HG03565 (cell line): ENCODE measurements at regions not wholly inside any gene's neighbourhood (a gene's known extent, or its start where the extent isn't known, plus 50 kb on each side); places are given as distances from the start of the nearest gene placed in this dataset.

Experiments used
- ATAC-seq: cut with Tn5 transposase; IDR thresholded peaks from one replicate; pipeline ENCODE4 v1.9.1; 2021; ENCODE audit warnings: mild to moderate bottlenecking, moderate library complexity; ENCODE audit not compliant: unreplicated experiment

DNA sequence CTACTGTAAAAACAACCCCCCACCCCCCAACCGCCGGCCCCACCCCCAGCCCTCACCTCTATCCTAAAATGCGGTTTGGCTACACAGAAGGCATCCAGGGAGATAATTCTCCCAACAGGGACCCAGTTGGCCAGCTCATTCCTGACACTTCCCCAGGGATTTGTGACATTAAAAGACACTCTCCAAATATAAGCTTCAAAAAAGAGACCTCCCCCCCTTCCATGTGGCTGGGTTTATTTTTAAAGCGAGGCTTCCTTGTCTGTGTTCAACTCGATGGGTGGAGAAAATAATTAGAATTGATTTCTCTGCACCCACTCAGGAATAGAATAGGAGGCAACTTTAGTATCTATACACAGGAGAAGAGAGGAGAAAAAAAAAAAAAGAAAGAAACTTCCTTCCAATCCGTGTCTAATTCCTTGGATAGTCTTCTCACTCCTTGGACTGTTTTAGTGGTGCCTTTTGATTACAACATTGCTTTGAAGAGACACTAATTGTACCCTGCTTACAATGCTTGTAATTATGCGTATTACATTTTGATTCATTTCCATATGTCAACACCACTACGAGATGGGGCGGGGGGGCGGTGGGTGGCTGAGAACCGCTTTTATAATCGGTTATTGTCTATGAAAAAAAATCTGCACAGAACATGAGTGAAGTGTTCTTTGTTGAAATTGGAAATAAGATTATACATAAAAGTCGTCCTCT lies 500.4 kb downstream of the MIAT start:
- ATAC-seq: no peak

DNA sequence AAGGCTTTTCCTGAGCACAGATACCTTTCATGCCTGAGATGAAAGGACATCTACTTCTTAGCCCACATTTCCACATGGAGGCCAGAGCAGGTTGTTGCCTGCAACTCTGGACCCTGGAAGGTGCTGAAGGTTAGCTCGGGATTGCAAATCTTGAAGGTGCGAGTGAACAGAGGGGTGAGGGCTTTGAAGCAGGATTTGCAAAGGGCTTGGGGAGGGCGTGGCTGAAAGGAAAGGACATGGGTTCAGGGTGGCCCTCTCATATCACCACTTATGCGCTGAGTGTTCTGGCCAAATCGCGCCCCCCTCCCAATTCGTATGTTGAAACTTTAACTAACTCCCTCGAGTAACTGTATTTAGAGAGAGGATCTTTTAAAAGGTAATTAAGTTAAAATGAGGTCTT lies 501.6 kb downstream of the MIAT start:
- no peak for ATAC-seq

DNA sequence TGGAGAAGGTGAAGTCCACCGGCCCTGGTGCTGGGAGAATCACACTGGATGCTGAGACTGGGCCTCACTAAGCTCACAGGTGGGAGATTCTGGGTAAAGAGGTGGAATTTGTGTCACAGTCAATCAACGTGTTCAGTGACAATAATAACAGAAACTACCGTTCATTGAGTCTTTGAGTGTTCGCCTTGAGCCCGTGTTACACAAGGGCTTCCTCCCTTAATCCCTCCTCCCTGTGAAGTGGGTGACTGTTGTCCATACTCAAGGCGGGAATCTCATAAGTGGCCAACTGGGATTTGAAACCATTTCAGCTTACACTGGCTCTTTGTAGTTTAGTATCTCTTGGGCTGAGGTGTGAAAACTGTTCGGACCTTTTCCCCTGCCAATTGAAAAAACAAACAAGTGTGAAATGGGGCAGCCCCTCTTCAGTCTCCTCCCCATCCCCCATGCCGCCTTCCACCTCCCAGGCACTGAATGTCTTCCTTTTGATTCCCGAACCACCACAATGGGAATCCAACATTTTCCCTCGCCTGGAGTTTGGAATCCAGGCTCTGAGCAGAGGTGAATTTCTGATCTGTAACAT lies 502.4 kb downstream of the MIAT start:
- ATAC-seq: no peak

DNA sequence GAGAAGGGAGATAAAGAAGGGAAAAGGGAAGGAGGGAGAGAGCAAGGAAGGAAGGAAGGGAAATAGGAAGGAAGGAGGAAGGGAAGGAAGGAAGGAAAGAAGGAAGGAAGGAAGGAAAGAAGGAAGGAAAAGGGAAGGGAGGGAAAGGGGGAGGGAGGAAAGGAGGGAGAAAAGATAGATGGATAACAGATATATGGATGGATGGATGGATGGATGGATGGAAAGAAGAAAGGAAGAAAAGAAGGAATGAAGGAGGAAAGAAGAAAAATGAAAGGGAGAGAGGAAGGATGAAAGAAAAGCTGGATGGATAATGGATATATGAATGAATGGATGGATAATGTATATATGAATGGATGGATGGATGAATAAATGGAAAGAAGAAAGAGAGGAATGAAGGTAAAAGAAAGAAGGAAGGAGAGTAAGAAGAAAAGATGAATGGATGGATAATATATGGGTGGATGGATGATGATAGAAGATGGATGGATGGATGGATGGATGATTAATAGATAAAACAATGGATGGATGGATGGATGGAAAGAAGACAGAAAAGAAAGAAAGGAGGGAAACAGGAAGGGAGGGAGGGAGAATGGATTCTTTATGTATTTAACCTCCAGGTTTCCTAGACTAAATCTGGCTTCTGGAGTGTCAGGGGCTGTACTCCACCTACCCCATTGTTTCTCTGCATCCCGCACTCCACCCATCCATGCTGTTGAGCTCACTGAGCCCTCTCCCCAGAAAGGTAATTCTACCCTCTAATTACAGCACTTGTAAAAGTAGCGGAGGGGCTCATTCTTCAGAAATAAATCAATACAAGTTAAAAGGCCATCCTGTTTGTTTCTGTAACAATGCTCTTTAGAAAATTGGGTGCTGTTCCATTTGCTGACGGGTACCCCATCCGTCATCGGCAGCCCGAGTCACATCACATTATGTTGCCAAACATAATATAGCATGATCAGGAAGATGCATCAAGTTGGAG lies 506.1 kb downstream of the MIAT start:
- no peak for ATAC-seq

DNA sequence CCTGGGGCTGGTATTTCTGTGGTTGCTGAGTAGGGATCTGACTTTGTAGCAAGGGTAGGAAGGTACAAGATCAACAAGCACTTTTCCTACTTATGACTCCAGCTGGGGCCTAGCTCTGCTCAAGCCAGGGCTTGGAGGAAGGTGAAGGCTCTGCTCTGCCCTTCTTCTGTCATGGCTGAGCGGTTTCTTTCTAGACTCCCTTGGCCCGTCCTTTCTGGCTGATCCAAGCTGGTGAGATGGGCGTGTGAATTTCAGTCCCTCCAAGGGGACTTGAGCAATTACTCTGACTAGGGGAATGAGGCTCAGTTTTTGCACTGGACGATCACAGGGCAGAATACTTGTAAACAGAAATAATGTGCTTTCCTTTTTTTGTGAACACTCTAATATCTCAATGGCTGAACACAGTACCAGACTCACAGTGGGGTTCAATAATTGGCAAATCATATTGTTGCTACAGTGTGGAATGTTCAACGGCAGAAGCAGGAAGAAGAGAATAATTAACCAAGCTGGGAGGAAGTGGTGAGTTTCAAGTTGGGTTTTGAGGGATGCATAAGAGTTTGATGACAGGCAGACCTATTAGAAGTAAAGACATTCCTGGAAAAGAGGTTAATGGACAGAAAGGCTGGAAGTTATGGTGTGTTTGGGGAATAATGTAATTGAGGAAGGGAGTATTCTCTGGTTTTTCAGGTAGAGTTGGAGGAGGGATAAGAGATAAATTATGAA lies 507.6 kb downstream of the MIAT start:
- no peak for ATAC-seq

DNA sequence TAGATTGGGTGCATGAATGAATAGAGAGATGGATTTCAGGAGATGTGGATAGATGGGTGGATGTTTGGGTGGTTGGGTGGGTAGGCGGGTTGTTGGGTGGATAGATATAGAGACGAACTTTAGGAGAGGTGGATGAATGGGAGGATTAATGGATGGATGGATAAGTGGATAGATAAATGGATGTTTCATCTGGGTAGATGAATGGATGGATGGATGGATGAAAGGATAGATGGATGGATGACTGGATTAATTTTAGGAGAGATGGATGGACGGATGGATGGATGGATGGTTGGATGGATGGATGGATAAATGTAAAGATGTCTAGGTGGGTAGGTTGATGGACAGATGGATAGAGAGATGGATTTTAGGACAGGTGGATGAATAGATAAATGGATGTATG lies 511.3 kb downstream of the MIAT start:
- ATAC-seq: no peak

DNA sequence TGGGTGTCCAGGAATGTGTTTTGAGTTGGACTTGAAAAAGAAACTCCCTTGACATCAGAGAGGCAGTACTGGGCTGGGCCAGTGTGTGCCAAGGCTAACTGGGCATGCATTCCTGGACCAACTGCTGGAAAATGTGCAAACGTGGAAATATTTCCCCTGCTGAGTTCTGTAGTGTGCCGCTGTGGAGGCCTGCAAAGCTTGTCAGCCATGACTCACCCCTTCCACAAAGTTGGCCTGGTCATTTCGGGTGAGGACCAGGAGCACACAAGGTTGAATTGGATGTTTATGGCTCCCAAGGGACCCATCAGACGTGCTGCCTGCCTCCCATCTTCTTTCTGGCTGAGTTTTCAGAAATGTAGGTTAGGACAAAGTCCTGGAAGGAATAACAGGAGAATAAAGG lies 513.1 kb downstream of the MIAT start:
- no peak for ATAC-seq

DNA sequence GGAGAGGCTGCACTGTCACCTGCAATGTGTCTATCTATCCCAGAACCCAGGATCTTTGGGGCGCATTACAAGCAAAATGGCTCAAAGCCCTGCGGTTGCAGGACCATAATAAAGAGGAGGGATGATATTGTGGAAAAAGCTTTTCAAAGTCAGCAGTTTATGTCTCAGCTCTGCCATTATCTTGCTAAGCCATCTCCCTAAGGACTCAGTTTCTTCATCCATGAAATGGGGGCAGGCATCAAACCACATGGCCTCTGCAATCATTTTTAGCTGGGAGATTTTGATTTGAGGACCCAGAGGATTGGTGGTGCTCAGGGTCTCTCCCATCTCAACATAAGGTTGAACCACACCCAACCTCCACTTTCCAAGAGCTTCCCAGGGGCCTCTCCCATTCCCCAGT lies 513.8 kb downstream of the MIAT start:
- no peak for ATAC-seq

DNA sequence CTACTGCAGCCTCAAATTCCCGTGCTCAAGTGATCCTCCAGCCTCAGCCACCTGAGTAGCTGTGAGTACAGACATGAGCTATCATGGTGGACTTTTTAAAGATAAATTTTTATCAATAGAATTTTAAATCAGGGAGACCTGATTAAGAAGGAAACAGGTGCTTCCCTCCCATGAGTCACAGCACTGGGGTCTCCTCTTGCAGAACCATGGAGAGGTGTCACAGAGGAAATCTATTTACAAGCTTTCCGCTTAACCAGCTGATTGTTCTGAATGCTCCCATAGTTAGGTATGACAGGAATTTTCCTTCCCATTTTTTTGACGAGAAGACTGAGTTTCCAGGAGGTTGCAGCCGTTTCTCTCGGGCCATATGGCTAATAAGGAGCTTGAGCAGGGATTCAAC lies 516.1 kb downstream of the MIAT start:
- ATAC-seq: no peak

DNA sequence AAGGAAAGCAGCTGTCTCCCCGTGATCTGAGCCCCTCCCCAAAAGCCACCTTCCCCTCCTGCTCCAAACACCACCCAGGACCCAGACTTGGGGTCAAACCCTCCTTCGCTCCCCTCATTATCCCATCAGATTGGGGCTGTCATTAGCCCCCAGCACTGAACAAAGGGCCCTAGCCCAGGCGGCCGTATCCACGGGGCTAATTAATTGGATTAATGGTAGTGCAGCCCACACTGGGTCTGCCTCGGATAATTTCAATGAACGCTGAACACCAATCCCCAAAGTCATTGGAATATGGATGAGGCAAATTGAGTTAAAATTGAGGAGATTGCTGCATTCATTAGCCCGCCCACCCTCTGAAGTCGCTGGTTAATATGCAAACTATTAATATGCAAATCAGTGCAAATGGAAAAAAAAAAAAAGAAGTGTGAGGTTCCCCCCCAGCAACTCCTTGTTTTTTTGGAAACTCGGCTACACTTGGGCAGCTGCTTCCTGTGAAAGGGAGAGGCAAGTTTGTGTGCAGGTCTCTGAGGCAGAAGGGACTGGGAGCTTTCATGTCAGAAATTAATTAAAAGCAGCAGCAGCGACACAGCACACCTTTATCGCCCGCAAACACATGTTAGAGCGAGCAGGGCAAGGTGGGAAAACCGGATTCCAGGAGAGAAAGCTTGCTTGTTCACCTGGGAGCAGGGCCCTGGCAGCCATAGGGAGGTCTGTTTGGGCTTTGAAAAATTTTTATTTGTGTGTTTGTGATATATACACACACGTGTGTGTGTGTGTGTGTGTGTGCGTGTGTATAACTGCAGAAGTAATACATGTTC lies 517.8 kb downstream of the MIAT start:
- ATAC-seq: no peak

DNA sequence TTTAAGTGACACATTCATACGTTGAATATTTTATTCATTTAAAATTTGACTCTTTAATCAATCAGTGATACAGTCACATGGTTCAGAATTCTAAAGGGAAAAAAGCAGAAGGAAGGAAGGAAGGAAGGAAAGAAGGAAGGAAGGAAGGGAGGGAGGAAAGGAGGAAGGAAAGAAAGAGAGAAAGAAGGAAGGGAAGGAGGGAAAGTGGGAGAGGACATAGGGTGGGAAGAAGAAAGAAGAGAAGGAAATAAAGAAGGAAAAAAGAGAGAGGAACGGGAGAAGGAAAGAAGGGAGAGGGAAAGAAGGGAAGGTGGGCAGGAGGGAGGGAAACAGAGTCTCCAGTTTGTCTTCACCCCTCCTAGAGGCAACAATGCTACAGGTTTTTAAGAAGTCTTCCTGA lies 518.6 kb downstream of the MIAT start:
- no peak for ATAC-seq

DNA sequence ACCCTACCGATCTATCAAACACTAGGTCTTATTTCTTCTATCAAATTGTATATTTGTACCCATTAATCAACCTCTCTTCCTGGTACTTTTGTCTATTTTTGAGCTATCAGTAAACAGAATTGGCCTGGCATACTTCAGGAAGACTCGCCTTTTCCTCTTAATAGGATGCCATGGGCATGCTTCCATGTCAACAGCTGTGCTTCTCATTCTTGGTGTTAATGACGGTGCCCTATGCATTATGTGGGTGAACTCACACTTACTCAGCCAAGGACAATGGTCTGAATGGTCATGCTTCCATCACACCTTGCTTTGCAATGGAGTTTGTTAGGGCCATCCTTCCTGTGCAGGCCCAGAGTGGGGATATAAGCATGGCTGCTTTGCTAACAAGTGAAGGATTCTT lies 521.8 kb downstream of the MIAT start:
- ATAC-seq: no peak

DNA sequence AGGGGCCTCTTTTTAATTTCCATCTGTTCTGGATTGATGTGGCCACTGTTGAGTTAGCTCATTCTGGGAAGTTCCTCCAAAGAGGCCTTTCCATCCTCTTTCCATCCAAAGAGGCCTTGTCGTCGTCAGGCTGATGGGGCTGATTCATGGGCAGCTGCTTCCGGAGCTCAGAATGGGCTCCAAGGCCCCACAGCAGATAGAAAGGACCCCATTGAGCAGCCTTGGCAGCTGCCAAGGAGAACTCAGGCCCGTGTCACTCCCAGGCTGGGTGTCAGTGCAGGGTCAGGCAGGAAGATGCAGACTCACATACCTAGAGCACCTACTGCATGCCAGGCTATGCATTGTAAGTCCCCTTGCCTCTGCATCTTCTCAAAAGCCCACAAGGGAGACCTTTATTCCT lies 524.1 kb downstream of the MIAT start:
- ATAC-seq: no peak

DNA sequence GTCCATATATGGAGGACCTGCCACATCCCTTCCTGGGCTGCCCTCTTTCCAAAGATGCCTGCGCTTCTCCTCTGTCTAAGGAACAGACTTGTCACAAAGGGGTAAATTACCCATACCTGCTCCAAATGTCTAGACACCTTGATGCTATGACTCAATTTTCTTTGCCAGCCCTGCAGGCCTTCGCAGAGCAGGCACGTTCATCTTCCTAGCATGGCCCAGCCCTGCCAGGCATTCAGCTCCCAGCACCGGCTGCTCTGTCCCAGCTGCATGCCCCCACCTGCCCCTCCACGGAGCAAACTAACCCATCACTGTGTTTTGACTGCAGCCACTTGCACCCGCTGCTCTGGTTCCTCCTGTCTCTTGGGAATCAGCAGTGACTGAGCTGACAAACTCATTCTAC lies 526.1 kb downstream of the MIAT start:
- ATAC-seq: no peak

DNA sequence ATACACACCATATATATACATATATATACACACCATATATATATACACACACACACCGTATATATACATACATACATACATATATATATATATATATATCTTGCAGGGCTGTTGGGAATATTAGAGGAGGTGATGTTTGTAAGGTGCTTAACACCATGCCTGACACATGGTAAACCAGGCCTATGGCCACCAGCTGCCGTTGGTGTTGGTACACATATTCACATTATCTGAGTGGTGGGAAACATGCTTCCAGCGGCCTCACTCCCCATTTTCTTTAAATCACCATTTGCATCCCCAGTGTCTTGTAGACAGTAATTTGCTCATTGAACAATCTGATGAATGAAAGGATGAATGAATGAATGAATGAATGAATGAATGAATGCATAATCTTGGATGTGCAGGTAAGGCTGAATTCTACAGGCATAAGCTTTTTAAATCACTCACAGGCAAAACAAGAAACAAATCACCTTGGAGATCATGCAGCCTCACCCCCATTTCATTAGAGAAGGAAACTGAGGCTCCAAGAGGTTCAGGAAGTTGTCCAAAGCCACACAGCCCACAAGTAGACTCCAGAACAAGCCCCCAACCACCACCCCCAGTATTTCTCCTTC lies 527.8 kb downstream of the MIAT start:
- ATAC-seq: no peak

DNA sequence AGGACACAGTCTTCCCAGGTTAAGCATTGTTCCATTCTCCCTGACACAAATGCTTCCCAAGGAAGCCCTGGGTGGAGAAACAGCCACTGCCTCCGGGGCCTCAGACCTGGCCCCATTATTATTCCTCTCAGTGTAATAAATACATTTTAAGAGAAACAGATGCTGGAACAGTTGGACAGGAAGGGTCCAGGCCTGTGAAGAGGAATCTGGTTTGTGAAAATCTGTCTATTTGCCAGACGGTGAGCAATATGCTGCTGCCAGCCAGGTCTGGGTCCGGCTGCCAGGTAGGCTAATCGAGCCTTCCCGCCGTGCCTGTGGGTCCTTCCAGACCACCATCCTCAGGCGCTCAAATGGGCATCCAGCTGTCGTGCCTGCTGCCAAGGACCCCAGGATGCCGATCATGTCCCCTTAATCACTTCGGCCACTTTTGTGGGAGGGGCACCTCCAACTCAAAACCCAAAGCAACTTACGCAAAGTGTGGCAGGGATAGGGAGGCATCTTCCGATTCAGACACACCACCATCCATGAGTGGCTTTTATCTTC lies 528.4 kb downstream of the MIAT start:
- ATAC-seq: no peak

DNA sequence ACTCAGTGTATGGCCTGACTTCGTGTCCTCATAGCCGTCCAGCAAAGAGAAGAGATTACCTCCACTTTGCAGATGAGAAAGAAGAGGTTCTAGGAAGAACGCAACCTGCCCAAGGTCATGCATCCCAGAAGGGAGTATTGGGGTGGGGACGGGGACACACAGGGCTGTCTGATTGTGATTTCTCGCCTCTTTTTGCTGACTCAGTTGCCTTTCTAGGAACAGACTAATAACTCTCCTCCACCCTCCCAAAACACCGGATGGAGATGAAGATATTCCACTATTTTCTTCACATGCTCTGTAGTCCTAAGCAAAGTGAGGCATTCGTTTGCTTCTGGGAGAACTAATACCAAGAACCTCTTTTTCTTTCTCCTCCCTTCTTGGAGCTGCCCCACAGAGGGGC lies 529.3 kb downstream of the MIAT start:
- ATAC-seq: no peak

DNA sequence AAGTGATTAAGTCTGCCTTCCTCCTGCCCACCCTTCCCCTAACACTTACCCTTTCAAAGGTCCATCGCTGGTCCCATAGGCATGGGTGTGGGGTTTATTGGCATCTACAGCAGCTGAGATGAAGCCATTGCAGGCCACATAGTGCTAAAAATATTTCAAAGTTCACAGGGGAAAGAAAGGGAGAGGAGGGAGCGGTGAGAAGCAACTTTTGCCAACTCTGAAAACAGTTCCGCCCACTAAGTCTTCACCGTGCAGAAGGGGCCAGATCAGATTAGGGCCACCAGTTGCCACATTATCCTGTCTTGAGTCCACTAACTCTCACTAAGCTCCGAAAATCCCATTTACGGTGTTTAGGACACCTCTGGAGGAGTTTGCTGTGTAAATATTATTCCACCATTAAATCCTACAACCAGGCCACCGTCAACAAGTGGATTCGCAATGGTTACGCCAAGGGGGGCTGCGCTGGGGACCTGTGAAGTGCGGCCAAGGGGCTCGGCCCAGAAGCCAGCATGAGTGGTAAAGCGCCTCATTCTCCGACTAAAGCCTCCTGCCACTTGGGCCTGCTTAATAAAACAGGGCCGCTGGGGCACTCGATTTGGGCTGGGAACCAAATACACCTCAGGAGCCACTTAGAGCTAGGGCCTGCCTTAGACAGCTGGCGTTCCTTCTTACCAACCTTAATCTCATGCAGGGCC lies 534.9 kb downstream of the MIAT start:
- ATAC-seq: no peak

DNA sequence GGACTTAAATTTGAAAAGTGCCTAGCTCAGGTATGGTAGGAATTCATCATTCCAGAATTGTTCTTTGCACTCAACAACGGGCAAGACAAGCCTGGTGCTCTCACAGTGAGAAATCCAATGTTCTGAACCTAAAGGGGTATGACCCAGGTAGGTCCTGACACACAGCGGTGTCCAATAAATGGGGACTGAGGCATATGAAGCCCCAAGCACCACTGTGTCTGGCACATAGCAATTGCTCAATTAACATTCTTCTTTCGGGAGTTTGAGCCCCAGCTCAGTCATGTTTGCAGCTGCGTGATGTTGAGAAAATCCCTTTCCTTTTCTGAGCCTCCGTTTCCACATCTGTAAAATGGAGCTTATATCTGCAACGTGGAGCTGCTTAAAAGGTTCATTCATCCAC lies 535.8 kb downstream of the MIAT start:
- ATAC-seq: no peak
